GM18873 (cell line): ENCODE measurements at regions not wholly inside any gene's neighbourhood (a gene's known extent, or its start where the extent isn't known, plus 50 kb on each side); places are given as distances from the start of the nearest gene placed in this dataset.
"Not testable (repeated sequence)": the region's sequence is repeated elsewhere in the genome, so short reads cannot be mapped to it uniquely, and the experiment has no call there.

ENCODE experiments used
- ATAC-seq: cut with Tn5 transposase; IDR thresholded peaks from one replicate; pipeline ENCODE4 v1.9.1; 2021; ENCODE audit warnings: mild to moderate bottlenecking, moderate library complexity, moderate number of reproducible peaks; ENCODE audit not compliant: unreplicated experiment, low FRiP score

DNA sequence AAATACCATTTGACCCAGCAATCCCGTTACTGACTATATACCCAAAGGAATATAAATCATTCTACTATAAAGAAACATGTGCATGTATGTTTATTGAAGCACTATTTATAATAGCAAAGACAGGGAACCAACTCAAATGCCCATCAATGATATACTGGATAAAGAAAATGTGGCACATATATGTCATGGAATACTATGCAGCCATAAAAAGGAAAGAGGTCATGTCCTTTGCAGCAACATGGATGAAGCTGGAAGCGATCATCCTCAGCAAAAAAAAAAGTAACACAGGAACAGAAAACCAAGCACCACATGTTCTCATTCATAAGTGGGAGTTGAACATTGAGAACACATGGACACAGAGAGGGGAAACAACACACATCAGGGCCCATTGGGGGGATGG is 99.9 kb upstream of the THUMPD2 start:
- ATAC-seq, result not testable (repeated sequence)

DNA sequence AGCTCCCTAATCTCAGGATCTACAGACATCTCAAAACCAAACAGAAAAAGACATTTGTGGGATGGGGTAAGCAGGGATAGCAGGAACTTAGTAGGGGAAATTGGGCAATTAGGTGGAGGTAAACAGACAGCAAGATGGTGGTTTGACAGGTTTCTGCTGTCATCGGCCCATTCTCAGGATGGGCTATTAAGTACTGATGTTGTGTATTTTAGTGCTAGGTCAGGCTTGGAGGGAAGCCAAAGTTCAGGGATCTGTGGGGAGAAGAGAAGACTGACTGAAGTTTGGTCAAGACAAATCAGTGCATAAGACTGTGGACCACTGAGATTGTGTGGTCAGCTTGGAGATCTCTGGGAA is 96.8 kb upstream of the THUMPD2 start:
- no peak for ATAC-seq

DNA sequence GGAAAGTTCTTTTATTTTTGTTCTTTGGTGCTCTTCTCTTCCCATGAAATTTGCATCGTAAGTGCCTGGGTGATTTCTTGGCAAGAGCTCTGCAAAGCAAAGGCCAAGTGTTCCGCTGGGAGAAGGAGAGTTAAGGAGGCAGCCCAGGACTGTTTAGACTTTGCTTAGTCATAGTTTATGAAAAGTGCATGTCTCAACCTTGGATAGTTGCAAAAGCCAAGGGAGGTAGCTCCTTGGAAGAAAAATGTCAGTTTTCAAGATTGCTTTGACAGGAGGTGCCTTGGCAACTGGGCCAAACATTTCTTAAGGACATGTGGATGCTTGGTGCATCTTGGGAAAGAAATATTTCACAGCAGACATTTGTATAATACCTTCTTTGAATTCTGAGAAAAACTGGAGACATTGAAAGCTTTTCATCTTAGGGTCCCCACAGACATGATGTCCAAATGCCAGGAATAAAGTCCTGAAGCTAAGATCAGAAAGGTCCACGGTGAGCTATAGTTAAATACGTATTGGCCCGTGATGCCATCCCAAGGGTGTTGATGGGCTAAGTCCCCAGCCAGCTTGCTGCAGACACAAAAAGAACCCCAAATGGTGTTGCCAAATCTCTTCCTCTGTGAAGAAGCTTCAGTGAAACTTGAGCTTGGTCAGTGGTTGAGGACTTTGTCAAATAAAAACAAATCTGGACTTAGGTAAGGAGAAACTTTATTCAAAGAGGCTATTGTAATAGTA is 96.3 kb upstream of the THUMPD2 start:
- no peak for ATAC-seq

DNA sequence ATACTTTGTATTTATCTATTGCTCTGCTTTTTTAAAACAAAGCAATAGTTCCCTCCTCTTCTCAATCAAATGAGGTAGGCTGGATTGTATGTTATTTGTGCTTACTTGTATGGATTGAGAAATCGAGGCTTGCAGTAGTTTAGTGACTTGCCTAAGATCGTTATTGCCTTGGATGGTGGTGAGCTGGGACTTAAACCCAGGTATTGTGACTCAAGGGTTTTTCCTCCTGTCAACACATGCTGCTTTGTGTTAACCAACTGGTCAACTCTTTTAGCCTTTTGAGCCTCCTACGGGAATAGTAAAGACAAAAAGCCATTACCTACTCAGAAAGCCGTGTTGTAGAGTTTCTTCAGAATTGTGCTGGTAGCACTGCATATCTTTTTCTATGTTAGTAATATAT is 95.2 kb upstream of the THUMPD2 start:
- ATAC-seq, result no peak

DNA sequence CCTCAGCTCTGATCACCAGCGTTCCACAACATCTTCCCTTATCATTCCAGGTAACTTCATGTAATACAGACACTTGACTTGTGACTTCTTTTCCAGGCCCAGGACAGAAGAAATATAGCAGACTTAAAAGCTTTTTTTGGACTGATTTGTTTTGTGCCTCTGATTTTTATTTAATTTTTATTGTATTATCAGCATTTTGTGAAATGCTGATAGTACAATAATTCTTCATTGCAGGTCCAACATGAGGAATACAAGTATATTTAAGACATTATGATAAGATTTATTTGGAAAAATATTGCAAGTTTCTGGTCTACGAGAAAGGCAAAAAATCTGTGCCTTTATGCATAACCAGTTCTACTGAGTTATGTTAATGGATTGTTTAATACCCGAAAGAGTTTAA is 94.5 kb upstream of the THUMPD2 start:
- ATAC-seq, result no peak

DNA sequence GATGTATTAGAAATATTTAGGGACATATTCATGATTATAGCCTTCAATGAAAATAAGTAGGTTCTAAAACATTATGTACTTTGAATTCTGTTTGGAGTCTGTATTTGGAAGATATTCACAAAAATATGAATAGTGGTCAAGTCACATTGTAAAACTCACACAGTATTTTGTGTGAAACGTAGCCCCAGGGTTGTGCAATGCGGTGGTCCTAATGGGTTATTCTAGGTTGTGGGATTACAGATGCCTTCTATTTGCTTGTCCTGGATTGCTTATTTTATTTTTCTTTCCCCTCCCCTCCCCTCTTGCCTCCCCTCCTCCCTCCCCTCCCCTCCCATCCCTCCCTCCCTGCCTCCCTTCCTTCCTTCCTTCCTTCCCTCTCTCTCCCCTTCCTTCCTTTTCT is 93.7 kb upstream of the THUMPD2 start:
- ATAC-seq, result no peak

DNA sequence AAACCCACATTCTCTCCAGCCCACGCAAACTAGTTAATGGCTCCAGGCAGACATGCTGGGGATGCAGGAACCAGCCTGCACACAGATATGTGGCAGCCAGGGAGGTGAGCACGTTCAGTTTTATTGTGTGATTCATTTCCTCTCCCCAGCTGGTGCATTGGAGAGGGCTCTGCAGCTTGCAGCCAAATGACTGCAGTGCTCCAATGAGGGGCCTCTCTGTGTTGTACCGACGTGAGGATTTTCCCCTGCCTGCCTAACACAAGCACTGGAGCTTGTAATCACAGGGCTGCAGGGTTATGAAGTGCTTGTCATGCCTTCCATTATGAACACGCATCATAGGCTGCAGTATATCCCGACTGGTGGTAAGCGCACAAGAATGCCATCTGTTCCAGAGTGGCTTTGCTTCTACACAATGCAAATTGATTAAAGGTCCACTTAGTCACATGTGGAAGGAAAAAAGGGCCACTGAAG is 92.3 kb upstream of the THUMPD2 start:
- no peak for ATAC-seq

DNA sequence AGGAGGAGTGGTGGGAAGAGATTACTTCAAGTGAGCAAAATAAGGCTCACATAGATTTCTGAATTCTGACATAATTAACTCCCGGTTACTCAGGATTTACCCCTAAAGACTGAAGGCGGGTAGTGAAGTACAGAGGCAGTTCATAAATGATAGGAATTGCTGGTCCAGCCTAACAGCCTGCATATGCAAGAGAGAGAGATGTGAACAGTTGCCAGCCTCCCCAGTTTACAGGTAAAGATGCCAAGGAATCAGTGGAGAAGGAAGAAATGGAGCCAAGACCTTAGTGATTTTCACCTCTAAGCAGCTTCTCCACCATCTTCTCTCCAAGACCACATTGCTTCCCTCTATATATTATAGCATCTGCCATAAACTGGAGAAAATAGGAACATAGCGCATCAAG is 91.8 kb upstream of the THUMPD2 start:
- ATAC-seq, result no peak

DNA sequence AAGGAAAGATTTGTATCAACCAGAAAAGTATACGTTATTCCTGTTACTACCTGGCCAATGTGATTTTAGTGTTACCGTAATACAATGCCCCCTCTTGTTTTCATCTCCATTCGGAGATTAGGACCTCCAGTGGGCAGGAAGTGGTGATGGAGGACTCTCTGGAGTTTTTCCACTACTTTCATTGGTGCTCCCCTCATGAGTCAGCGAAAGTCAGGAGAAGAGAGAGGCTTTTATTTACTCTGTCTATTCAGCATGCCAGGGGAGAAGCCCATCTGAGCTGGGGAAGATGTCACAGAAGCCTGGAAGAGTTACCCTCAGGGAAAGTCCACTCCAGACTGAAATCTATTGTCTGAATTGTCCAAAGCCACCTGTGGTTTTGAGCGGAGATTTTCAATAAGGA is 88.2 kb upstream of the THUMPD2 start:
- ATAC-seq, result no peak

DNA sequence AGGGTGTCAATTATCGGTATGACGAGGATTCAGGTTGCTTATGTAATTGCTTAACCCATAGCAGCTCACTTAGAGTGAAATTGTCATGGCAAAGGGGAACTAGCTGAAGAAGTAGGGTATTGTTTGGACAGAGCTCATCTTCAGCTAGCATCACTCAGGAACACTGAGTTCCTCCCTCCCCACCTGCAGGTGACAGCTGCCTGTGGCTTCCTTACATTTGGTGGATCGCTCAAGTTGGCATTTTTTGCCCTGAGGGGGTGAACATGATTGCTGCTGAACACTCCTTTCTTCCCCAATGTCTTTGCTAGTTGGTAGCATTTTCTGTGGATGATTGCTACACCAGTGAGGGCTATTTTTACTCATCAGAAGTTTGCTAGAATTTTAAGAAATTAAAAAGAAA is 86.7 kb upstream of the THUMPD2 start:
- ATAC-seq, result no peak

DNA sequence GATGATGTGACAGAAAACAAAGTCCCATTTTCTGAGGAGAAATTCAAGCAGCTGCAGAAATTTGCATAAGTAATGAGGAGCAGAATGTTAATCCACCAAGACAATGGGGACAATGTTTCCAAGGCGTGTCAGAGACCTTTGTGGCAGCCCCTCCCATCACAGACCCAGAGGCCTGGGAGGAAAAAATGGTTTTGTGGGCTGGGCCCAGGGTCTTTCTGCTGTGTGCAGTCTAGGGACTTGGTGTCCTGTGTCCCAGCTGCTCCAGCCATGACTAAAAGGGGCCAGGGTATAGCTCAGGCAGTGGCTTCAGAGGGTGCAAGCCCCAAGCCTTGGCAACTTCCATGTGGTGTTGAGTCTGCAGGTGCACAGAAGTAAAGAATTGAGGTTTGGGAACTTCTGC is 84.6 kb upstream of the THUMPD2 start:
- not testable (repeated sequence) for ATAC-seq

DNA sequence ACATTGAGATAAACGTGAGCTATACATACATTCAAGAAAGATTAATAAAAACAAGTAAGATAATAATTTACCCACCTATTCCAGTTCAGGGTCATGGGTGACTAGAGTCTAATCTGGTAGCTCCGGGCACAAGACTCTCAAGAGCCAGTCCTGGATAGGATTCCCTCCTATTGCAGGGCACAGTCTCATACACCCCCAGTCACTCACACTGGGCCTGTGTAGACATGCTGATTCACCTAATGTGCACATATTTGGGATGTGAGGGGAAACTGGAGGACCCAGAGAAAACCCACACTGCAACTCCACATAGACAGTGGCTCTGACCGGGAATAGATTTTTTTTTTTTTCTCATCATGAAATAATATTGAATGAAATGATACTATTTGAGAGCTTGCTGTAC is 81.5 kb upstream of the THUMPD2 start:
- ATAC-seq, result no peak

DNA sequence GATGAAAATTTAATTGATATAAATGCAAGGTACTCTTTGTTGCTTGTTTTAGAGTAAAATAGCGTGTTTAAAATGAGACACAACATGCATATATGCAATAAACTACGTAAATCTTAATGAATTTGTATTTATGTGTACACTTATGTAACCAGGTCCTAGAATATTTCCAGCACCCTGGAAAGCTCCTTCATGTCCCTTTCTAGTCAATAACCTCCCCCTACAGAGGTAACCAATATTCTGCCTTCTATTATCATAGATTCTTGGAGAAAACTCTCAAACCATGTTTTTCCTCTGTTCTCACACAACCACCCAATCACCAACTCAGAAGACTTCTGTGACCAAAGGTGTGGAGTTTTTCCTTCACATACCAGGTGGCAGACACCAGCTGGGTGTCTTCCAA is 79.6 kb upstream of the THUMPD2 start:
- ATAC-seq, result no peak

DNA sequence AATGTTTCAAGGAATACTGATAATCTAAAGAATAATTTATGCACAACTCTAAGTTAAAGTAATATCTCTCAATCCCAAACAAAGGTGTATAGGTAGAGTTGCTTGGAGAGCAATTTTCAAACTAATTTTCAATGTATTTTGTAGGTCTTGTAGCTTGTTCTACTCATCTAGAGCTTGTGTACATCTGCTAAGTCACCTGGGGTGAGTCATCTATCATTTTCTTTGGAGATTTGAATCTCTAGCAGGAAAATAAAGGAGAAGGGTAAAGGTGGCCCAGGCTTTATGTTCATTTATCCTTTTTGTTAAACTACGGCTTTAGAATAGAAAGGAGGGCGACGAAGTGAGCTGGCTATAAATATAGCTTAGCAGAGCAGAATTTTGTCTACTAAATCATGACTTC is 76.8 kb upstream of the THUMPD2 start:
- no peak for ATAC-seq

DNA sequence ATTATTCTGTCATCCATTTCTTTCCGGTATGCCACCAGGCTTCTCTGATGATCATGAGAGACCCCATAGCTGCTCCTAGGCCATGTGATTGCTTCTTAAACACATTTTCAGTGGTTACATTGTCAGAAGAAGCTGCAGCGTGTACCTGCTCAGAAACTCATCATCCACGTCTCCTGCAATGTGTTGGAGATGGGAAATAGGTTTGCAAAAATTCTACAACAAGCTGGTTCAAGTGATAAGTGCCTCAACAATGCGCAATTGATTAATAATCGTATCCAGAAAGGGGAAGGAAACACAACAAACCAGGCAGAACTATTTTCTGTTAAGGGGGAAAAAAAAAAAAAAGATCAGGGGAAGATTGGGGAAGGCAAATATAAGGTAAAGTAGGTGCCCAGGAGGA is 75.7 kb upstream of the THUMPD2 start:
- ATAC-seq, result no peak

DNA sequence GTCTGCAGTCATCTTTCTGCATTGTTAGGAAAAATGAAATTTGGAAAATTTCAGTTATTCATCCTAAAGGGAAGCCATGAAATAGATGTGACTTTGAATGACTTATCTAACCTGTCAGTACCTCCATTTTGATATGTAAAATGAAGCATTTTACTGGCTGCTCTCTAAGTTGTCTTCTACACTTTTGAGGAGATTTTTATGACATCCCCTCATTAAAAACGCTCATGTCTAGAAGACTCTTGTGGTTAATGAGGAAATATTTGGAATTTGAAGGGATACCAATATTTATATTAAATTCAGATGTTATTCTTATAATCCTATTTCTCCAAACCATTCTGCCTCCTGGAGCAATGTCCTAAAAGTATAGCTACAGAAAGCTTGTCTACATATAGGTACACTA is 73.8 kb upstream of the THUMPD2 start:
- ATAC-seq, result no peak

DNA sequence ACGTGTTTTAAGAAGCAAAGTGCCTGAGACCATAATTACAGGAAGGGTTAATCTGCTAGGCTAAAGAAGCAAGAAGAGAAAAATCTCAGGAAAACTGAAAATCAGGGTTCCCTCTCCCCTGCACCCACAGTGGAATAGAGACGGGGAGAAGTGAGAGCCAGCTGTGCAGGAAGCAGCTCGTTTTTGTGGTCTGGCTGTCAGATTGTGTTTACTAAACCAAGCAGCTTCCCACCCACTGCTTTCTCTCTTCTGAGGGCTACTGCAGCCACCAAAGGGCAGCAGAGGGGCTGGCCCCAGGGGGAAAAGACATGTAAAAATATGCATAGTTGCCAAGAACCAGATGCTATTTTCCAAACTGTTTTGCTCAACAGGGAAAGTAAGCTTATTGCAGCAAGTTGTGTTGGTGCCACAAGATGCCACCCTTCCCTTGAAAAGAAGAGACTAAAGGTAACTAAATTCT is 72.6 kb upstream of the THUMPD2 start:
- ATAC-seq, result peak; percentile 72

DNA sequence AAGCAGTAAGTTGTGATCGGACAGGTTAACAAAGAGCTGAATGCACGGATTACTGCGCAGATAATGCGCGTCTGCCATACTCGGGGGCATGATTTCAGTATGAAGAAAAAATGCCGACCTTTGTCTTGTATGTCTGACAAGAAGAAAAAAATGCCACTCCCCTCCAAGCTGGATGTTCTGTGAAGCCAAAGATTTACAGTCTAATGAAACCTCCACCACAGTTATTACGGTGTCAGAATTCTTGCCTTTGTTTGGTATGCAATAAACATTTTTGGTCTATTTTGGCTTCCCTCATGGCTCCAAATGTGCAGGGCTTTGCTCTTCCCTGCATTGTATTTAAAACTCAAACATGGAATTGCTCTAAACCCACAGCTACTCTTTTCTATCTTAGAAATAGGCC is 72.2 kb upstream of the THUMPD2 start:
- ATAC-seq, result no peak

DNA sequence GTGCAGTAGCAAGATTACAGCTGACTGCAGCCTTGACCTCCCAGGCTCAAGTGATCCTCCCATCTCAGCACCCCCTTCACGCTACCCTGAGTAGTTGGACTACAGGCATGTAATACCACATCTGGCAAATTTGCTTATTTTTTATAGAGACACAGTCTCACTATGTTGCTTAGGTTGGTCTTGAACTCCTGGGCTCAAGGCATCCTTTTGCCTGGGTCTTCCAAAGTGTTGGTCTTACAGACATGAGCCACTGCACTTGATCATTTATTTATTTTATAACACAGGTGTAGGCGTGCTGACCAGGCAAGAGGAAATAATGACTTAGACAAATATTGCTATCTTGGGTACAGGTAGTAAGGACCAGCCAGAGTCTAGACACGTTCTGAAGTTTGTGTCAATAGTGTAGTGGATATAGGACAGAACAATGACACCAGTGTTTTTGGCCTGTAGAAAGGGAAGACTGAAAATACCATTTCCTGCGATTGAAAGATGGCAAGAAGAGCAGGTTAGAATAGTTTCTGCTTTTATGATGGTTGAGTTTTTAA is 71.0 kb upstream of the THUMPD2 start:
- no peak for ATAC-seq

DNA sequence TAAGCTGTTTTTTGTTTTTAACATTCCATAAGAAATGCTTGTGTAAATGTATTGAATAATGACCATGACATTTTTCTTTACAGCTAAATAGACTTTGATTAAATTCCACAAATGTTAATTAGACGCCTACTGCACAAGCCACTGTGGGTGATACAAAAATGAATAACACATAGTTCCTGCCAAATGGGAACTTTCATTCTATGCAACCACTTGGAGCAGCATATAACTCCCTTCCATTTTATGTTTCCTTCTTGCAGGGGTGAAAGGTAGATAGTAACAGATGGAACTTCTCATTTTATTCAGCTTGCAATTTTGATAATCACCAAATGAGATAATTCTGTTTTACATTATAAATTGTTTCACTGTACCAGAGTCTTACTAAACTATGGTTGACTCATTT is 70.0 kb upstream of the THUMPD2 start:
- no peak for ATAC-seq

DNA sequence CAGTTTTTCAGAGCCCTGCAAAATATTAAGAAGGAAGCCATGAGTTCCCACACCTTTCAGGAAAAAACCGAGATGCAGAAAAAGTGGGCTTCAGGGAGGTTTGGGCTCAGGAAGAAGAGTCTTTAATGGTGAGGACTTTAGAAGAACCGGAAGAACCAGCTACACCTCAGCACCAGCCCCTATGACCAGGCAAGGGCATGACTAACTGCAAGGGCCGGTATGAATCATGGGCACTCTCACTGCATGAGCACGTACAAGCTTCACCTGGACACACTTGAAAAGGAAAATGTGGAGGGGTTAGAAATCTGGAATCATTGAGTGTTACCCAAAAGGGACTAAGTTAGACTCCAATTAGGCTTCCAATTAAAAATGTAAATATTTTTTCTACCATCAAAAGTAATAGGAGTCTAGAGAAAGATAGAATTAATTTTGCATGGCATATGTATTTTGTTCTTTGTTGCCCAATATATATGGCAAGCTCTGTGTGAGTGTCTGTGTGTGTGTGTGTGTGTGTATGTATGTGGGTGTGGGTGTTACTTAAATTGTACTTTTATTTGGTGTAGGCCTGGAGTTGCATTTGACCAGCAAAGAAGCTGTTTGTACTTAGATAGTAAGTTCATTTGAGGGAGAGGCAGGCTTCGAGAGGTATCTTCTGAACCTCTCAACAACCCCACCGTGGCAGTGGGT is 66.5 kb upstream of the THUMPD2 start:
- no peak for ATAC-seq

DNA sequence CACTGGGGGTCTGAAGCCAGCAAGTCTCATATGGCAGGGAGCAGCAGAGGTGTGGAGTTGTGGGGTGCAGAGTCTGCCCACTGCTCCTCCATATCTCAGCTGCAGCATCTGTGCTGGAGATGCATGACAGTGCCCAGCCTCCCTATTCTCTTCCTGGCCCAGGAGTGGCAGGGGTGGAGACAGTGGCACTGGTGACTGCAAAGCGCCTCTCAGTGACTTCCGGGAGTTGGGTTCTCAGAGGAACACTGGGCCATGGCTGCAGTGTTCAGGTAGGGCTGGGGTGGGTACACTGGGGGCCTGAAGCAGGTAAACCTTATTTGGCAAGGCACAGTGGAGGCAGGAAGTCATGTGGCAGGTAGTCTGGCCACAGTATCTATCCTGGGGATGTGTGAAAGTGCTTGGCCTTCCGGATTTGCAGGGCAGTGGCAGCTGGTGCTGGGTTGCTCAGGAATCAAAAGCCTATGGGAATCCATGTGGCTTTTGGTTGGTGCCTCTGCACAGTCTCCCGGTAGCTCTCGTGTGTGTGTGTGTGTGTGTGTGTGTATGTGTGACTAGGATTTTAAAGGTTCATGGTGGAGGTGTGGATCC is 60.3 kb upstream of the THUMPD2 start:
- ATAC-seq, result no peak
